Body of pancreas (tissue), 4 donors: ENCODE measurements at regions not wholly inside any gene's neighbourhood (a gene's known extent, or its start where the extent isn't known, plus 50 kb on each side); places are given as distances from the start of the nearest gene placed in this dataset.

Experiments used
- ATAC-seq: fragments of 150-250 bp; one replicate; pipeline ENCODE4 v1.9.1; 2016
- DNase-seq, 4 donors: peaks; one replicate each; pipeline ENCODE4 v3.0.0-alpha.2; 2019
- H3K27ac ChIP-seq, 4 donors: fragments of 200-600 bp; sonication (generic); 1 replicate in 3 of 4; 2 replicates in 1 of 4; pipeline versions ENCODE4 v1.5.1 to v1.6.1; 2016 to 2019; ENCODE audit warnings: mild to moderate bottlenecking in 1 of 4, mixed read lengths in 1 of 4, moderate library complexity in 1 of 4
- H3K27me3 ChIP-seq, 2 donors: fragments of 200-600 bp; sonication (generic); one replicate each; pipeline ENCODE4 v1.6.0; 2016; ENCODE audit warnings: mild to moderate bottlenecking in 1 of 2
- H3K36me3 ChIP-seq, 2 donors: fragments of 200-600 bp; sonication (generic); replicated peaks in 1 of 2; 2 replicates each; pipeline ENCODE4 v1.5.1; 2016; ENCODE audit warnings: low read depth in 2 of 2; ENCODE audit not compliant: insufficient read depth in 1 of 2
- H3K4me1 ChIP-seq: fragments of 200-600 bp; sonication (generic); one replicate; pipeline ENCODE4 v1.6.0; 2016
- H3K4me3 ChIP-seq, 2 donors: fragments of 200-600 bp; sonication (generic); 1 replicate in 1 of 2; 2 replicates in 1 of 2; pipeline ENCODE4 v1.5.1; 2016 to 2019
- H3K9me3 ChIP-seq, 3 donors: fragments of 200-600 bp; sonication (generic); 1 replicate in 2 of 3; 2 replicates in 1 of 3; pipeline ENCODE4 v1.5.1; 2016
- POLR2A ChIP-seq, 3 donors: fragments of 450-650 bp; IDR thresholded peaks; one replicate each; pipeline ENCODE4 v1.6.1; 2016; ENCODE audit warnings: antibody characterized with exemption in 3 of 3, mild to moderate bottlenecking in 2 of 3
- whole genome bisulfite sequencing, 2 donors: methylation state at CpG; one replicate each; pipeline ENCODE4 v1.1.5; 2017; 5-methylcytosine and 5-hydroxymethylcytosine counted together
- intact Hi-C: fragments of 100-400 bp; cut with DNase I; formaldehyde crosslinking; loops from one replicate; pipeline ENCODE4 v1.15.1; 2023
- TF ChIP-seq, protein P1 (sequence below), 7 experiments: fragments of 450-650 bp in 4 of 7; fragments of 200-600 bp in 3 of 7; sonication (generic) in 3 of 7; IDR thresholded peaks; one replicate each; pipeline ENCODE4 v1.5.1; 2016 to 2019; ENCODE audit warnings: antibody characterized with exemption in 7 of 7

DNA sequence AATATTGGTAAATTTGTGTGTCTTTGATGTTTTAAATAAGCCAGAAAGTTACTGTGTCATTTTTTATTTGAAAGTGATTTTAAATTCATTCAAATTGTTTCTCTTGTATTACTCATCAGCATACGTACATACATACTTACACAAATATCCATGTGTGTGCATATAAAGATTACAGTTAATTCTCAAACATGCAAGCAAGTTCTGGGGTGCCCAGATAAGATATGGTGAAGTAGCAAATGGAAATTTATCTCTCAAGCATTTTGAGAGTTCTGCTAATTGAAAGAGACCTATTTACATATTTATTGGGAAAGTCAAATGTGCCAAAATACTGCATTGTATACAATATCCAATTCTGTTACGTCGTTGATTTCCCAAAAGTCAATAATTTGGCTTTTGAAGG, 1024.0 kb upstream of the CNTN5 start:
- no peaks in the 10 kb centered on the region for H3K4me1 ChIP-seq
- H3K36me3 ChIP-seq: no peaks in the 10 kb centered on the region
- no peak overlapping the region for H3K27ac ChIP-seq
- ATAC-seq: no peak
- H3K27me3 ChIP-seq: no peaks in the 10 kb centered on the region
- 52 to 55% methylated on average over 3 of the region's 3 CpGs for WGBS, 2 donors
- TF ChIP-seq, protein P1, sequence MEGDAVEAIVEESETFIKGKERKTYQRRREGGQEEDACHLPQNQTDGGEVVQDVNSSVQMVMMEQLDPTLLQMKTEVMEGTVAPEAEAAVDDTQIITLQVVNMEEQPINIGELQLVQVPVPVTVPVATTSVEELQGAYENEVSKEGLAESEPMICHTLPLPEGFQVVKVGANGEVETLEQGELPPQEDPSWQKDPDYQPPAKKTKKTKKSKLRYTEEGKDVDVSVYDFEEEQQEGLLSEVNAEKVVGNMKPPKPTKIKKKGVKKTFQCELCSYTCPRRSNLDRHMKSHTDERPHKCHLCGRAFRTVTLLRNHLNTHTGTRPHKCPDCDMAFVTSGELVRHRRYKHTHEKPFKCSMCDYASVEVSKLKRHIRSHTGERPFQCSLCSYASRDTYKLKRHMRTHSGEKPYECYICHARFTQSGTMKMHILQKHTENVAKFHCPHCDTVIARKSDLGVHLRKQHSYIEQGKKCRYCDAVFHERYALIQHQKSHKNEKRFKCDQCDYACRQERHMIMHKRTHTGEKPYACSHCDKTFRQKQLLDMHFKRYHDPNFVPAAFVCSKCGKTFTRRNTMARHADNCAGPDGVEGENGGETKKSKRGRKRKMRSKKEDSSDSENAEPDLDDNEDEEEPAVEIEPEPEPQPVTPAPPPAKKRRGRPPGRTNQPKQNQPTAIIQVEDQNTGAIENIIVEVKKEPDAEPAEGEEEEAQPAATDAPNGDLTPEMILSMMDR (IDR thresholded peaks at IDR 0.05): no peak
- no peak for TF ChIP-seq POLR2A (IDR thresholded peaks at IDR 0.05)
- no peaks in the 10 kb centered on the region for H3K9me3 ChIP-seq
- H3K4me3 ChIP-seq: no peak overlapping the region
- no peak for DNase-seq
- intact Hi-C loops: no loop called here

DNA sequence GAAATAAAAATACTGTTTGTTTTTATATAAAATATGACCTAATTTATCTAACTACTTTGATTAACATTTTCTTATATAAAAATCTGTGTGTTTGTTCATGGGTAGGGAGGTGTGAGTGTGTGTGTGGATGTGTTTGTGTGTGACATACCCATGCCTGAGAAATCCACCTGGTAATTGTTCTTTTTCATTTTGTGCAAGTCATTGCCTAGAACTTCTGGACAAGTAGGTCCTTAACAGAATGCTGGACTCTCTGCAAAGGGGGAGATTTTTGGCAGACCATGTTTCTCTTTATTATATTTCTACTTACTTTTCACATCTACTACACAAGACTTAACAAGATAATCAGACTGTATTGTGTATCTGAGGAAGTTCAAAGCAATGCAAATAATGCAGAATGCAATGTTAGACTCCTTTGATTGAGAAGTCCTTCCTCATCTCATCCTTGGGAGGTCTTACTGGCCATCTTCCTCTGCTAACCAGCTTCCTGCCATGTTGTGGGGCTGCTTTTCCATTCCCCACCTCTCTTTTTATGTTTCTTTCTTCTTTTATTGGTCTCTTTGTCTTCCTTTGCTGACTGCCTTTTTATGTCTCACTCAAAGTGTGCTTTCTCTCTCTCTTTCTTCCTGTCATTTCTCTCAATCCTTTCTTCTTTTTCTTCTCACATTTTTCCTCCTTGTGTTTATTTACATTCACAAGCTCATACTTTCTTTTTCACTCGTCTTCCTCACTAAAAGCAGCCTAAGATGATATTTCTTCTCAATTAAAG, 1017.0 kb upstream of the CNTN5 start:
- H3K36me3 ChIP-seq: no peaks in the 10 kb centered on the region
- 4 to 19% methylated on average over 1 of the region's 1 CpG for WGBS, 2 donors
- intact Hi-C loops: no loop called here
- TF ChIP-seq POLR2A (IDR thresholded peaks at IDR 0.05): no peak
- TF ChIP-seq, protein P1 (IDR thresholded peaks at IDR 0.05): no peak
- no peaks in the 10 kb centered on the region for H3K9me3 ChIP-seq
- H3K4me3 ChIP-seq: no peak overlapping the region
- no peak overlapping the region for H3K27ac ChIP-seq
- no peaks in the 10 kb centered on the region for H3K4me1 ChIP-seq
- DNase-seq (no peak), ATAC-seq (no peak)
- no peaks in the 10 kb centered on the region for H3K27me3 ChIP-seq

DNA sequence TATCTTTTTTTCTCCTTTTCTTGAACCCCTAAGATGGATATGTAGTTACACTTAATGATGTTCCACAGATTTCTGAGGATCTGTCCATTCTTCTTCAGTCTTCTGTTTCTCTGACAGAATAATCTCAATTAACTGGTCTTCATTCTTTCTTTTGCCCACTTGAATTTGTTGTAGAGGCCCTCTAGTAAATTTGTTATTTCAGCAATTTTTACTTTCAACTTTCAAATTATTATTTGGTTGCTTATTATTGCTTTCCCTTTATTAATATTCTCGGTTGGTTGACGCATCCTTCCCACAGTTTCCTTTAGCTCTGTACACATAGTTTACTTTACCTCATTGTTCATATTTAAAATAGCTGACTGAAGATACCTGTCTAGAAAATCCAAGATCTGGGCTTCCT, 1013.7 kb upstream of the CNTN5 start:
- H3K27ac ChIP-seq: no peak overlapping the region
- TF ChIP-seq, protein P1 (IDR thresholded peaks at IDR 0.05): no peak
- TF ChIP-seq POLR2A (IDR thresholded peaks at IDR 0.05): no peak
- H3K4me1 ChIP-seq: no peaks in the 10 kb centered on the region
- no peak for ATAC-seq
- no peak overlapping the region for H3K4me3 ChIP-seq
- DNase-seq: no peak
- H3K27me3 ChIP-seq: no peaks in the 10 kb centered on the region
- 76 to 86% methylated on average over 2 of the region's 2 CpGs for WGBS, 2 donors
- intact Hi-C loops: no loop called here
- H3K9me3 ChIP-seq: peaks cover 0 to under 1% (median 0%) of the 10 kb centered on the region in 3 donors
- no peaks in the 10 kb centered on the region for H3K36me3 ChIP-seq

DNA sequence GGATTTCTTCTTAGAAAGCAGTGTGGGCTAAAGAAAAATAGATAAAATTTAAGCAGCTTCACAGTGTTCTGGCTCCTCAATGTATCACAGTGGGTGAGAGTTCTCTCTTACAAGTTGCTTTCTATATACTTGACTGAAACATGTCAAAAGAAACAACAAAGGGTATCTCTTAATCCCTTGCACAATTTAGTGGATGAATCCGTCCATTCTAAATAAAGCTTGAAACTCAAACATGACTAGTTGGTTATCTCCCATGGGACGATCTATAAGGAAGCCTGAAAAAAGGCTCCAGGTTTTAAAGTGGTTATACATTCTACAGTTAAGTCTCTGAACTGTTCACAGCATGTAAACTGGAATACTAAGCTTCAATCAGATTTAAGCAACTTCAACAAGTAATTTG, 993.1 kb upstream of the CNTN5 start:
- TF ChIP-seq, protein P1 (IDR thresholded peaks at IDR 0.05): no peak
- TF ChIP-seq POLR2A (IDR thresholded peaks at IDR 0.05): no peak
- Histone ChIP-seq H3K4me3 (no peak overlapping the region), H3K9me3 (no peaks in the 10 kb centered on the region)

DNA sequence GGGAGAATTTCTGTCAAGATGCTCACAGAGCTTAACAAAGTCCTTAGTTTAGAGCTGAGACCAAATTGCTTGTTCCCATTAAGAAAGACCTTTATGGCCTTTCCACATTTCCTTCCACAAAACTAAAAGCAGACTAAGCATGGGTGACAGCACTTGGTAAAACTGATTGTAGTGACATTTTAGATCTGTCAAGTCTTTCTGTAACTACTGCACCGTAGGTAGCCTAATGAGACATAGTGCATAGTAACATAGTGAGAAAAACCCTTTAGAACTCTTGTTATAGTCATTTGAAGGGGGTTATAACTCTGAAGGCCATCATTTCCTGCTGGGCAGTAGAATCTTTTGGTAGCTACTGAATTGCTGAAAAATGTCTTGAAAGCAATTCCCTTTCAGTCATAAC, 990.9 kb upstream of the CNTN5 start:
- Histone ChIP-seq H3K27ac (no peak overlapping the region), H3K27me3 (no peaks in the 10 kb centered on the region), H3K9me3 (no peaks in the 10 kb centered on the region), H3K4me1 (no peaks in the 10 kb centered on the region), H3K36me3 (no peaks in the 10 kb centered on the region), H3K4me3 (no peak overlapping the region)
- 33 to 35% methylated on average over 1 of the region's 1 CpG for WGBS, 2 donors
- TF ChIP-seq POLR2A (IDR thresholded peaks at IDR 0.05): no peak
- TF ChIP-seq, protein P1 (IDR thresholded peaks at IDR 0.05): no peak
- ATAC-seq: no peak
- no peak for DNase-seq
- intact Hi-C loops: no loop called here

More for the DNA sequence above, 993.1 kb upstream of the CNTN5 start:
- intact Hi-C loops: no loop called here
- no peak overlapping the region for H3K27ac ChIP-seq
- ATAC-seq: no peak
- H3K27me3 ChIP-seq: no peaks in the 10 kb centered on the region
- no peaks in the 10 kb centered on the region for H3K4me1 ChIP-seq
- no peaks in the 10 kb centered on the region for H3K36me3 ChIP-seq
- DNase-seq: no peak
- 36 to 42% methylated on average over 2 of the region's 2 CpGs for WGBS, 2 donors
